GM12891 (cell line): ENCODE measurements at regions not wholly inside any gene's neighbourhood (a gene's known extent, or its start where the extent isn't known, plus 50 kb on each side); places are given as distances from the start of the nearest gene placed in this dataset.
A peak's percentile ranks its signal among the peaks of the same experiment; 100 is the strongest.
"Not testable (repeated sequence)": the region's sequence is repeated elsewhere in the genome, so short reads cannot be mapped to it uniquely, and the experiment has no call there.

Source experiments
- DNase-seq: peaks from one replicate; pipeline ENCODE4 v3.0.0; 2011; ENCODE audit warnings: low spot score; ENCODE audit not compliant: insufficient read length
- FAIRE-seq: peaks from 2 replicates; lab custom pipeline; 2011; peaks lifted over from hg19 to GRCh38; lab: Jason Lieb, UNC
- PAX5 ChIP-seq: IDR thresholded peaks from 2 replicates; pipeline ENCODE4 v1.6.1; 2011; ENCODE audit warnings: low read length, moderate library complexity, mild to moderate bottlenecking; ENCODE audit not compliant: insufficient read depth, severe bottlenecking
- POLR2A ChIP-seq: IDR thresholded peaks from 2 replicates; pipeline ENCODE4 v1.6.1; 2011; ENCODE audit warnings: low read depth, low read length, control low read depth
- POLR2AphosphoS5 ChIP-seq: IDR thresholded peaks from 2 replicates; pipeline ENCODE4 v1.6.1; 2011; ENCODE audit warnings: low read depth, low read length, control low read depth
- POU2F2 ChIP-seq: IDR thresholded peaks from 2 replicates; pipeline ENCODE4 v1.6.1; 2011; ENCODE audit warnings: low read depth, mild to moderate bottlenecking, control low read depth, low read length, moderate library complexity
- SPI1 ChIP-seq: IDR thresholded peaks from 2 replicates; pipeline ENCODE4 v1.6.1; 2011; ENCODE audit warnings: low read depth, low read length, control low read depth
- TAF1 ChIP-seq: IDR thresholded peaks from 2 replicates; pipeline ENCODE4 v1.6.1; 2011; ENCODE audit warnings: low read depth, low read length, control low read depth

- TF ChIP-seq SPI1 (no peak), TAF1 (no peak), POLR2AphosphoS5 (no peak), PAX5 (no peak), POLR2A (no peak), POU2F2 (no peak)
- FAIRE-seq: no peak
- no peak for DNase-seq
These were observed 302.5 kb upstream of the GADL1 start for GRCh38 chr3:31196881-31197364.

GRCh38 chr3:31197941-31198340, 303.5 kb upstream of the GADL1 start:
- FAIRE-seq (no peak), DNase-seq (no peak)
- no peak for TF ChIP-seq POU2F2
- TF ChIP-seq POLR2A: no peak
- no peak for TF ChIP-seq SPI1
- no peak for TF ChIP-seq PAX5
- TF ChIP-seq POLR2AphosphoS5: no peak
- TF ChIP-seq TAF1: no peak

- DNase-seq (no peak), FAIRE-seq (no peak)
- TF ChIP-seq PAX5 (no peak), POLR2AphosphoS5 (no peak), POLR2A (no peak), SPI1 (no peak), POU2F2 (no peak), TAF1 (no peak)
These were observed 304.4 kb upstream of the GADL1 start for GRCh38 chr3:31198890-31199289.

- peak; percentile 9 for FAIRE-seq
- TF ChIP-seq POLR2A (no peak), POLR2AphosphoS5 (no peak), TAF1 (no peak), SPI1 (no peak), PAX5 (no peak), POU2F2 (no peak)
- DNase-seq: no peak
These were observed 309.7 kb upstream of the GADL1 start for GRCh38 chr3:31203960-31204795.

- not testable (repeated sequence) for FAIRE-seq
These were observed 310.3 kb upstream of the GADL1 start for GRCh38 chr3:31204796-31205056.

GRCh38 chr3:31210068-31210645, 315.7 kb upstream of the GADL1 start:
- peak; percentile 9 for FAIRE-seq

More at GRCh38 chr3:31204796-31205056, 310.3 kb upstream of the GADL1 start:
- DNase-seq: not testable (repeated sequence)

GRCh38 chr3:31213869-31214486, 318.7 kb upstream of the STT3B start:
- no peak for DNase-seq
- TF ChIP-seq POLR2AphosphoS5: no peak
- TF ChIP-seq SPI1: no peak
- TF ChIP-seq POLR2A: no peak
- no peak for TF ChIP-seq TAF1
- no peak for TF ChIP-seq PAX5
- TF ChIP-seq POU2F2: no peak
- FAIRE-seq: peak; percentile 66

More at GRCh38 chr3:31210068-31210645, 315.7 kb upstream of the GADL1 start:
- DNase-seq: no peak
- TF ChIP-seq SPI1 (no peak), PAX5 (no peak), POLR2AphosphoS5 (no peak), POU2F2 (no peak), TAF1 (no peak), POLR2A (no peak)

- TF ChIP-seq POLR2A (no peak), TAF1 (no peak), SPI1 (no peak), POLR2AphosphoS5 (no peak), POU2F2 (no peak), PAX5 (no peak)
- peak; percentile 67 for FAIRE-seq
- no peak for DNase-seq
These were observed 314.6 kb upstream of the STT3B start for GRCh38 chr3:31218082-31218481.

GRCh38 chr3:31219131-31219843, 313.4 kb upstream of the STT3B start:
- TF ChIP-seq POLR2AphosphoS5 (no peak), POLR2A (no peak), TAF1 (no peak), POU2F2 (no peak), PAX5 (no peak), SPI1 (no peak)
- FAIRE-seq: peak; percentile 89
- DNase-seq: no peak

GRCh38 chr3:31220431-31220830, 312.3 kb upstream of the STT3B start:
- DNase-seq (no peak), FAIRE-seq (no peak)
- TF ChIP-seq SPI1 (no peak), POLR2AphosphoS5 (no peak), POU2F2 (no peak), POLR2A (no peak), TAF1 (no peak), PAX5 (no peak)
